H1 (cell line): ENCODE measurements at regions not wholly inside any gene's neighbourhood (a gene's known extent, or its start where the extent isn't known, plus 50 kb on each side); places are given as distances from the start of the nearest gene placed in this dataset.

ENCODE experiments used
- CTCF ChIA-PET: fragments of 300-600 bp; sonication (Branson Sonifier 250); formaldehyde crosslinking; loops from one replicate; lab custom pipeline; 2021; ENCODE audit not compliant: partially characterized antibody; lab: Charles Lee
- POLR2A ChIA-PET: fragments of 300-600 bp; sonication (Branson Sonifier 250); formaldehyde crosslinking; loops from one replicate; lab custom pipeline; 2021; ENCODE audit warnings: inconsistent platforms; ENCODE audit not compliant: partially characterized antibody; lab: Charles Lee
- DNase-seq, 2 experiments: peaks; one replicate each; pipeline versions ENCODE4 v3.0.0 to v3.0.0-alpha.2; 2010 to 2022; ENCODE audit warnings: low spot score in 2 of 2, low read depth in 1 of 2, mixed read lengths in 1 of 2
- FAIRE-seq: peaks from 2 replicates; lab custom pipeline; 2011; peaks lifted over from hg19 to GRCh38; lab: Jason Lieb, UNC
- H2AFZ ChIP-seq: 2 replicates; pipeline ENCODE4 v1.8.1; 2012; ENCODE audit warnings: low read length, inconsistent platforms
- H2AK5ac ChIP-seq: 2 replicates; pipeline ENCODE4 v1.6.1; 2013; ENCODE audit warnings: low read depth, low read length
- H2BK120ac ChIP-seq: replicated peaks from 2 replicates; pipeline ENCODE3; 2013; ENCODE audit warnings: low read depth, low read length, inconsistent platforms
- H2BK12ac ChIP-seq: 2 replicates; pipeline ENCODE4 v1.6.1; 2013; ENCODE audit warnings: low read depth, low read length
- H2BK15ac ChIP-seq: 2 replicates; pipeline ENCODE4 v1.6.1; 2013; ENCODE audit warnings: low read length
- H2BK20ac ChIP-seq: 2 replicates; pipeline ENCODE4 v1.6.1; 2013; ENCODE audit warnings: low read length
- H2BK5ac ChIP-seq: 2 replicates; pipeline ENCODE4 v1.6.1; 2013; ENCODE audit warnings: low read depth, low read length
- H3K14ac ChIP-seq: 2 replicates; pipeline ENCODE4 v1.6.1; 2013; ENCODE audit warnings: inconsistent platforms; ENCODE audit not compliant: insufficient read length
- H3K18ac ChIP-seq: 2 replicates; pipeline ENCODE4 v1.6.1; 2013; ENCODE audit warnings: low read length; ENCODE audit errors: extremely low read depth
- H3K23ac ChIP-seq: 2 replicates; pipeline ENCODE4 v1.6.1; 2013; ENCODE audit warnings: inconsistent platforms; ENCODE audit not compliant: insufficient read length
- H3K23me2 ChIP-seq: 2 replicates; pipeline ENCODE4 v1.6.1; 2013; ENCODE audit warnings: low read depth, low read length
- H3K27ac ChIP-seq: 2 replicates; pipeline ENCODE4 v1.6.1; 2011; ENCODE audit warnings: low read depth, low read length, inconsistent platforms
- H3K27me3 ChIP-seq, 4 experiments: replicated peaks in 1 of 4; 1 replicate in 1 of 4; 2 replicates in 3 of 4; pipeline versions ENCODE4 v1.6.1 to v1.8.1; 2011 to 2013; ENCODE audit warnings: low read length in 3 of 4, mild to moderate bottlenecking in 3 of 4, inconsistent platforms in 2 of 4, mixed read lengths in 2 of 4, moderate library complexity in 1 of 4; ENCODE audit not compliant: control insufficient read depth in 3 of 4, insufficient read depth in 3 of 4; ENCODE audit errors: extremely low read depth in 1 of 4
- H3K36me3 ChIP-seq, 4 experiments: 2 replicates each; pipeline versions ENCODE4 v1.6.1 to v1.8.1; 2011 to 2013; ENCODE audit warnings: mild to moderate bottlenecking in 4 of 4, low read length in 3 of 4, moderate library complexity in 2 of 4, control low read depth in 1 of 4, inconsistent platforms in 1 of 4; ENCODE audit not compliant: insufficient read depth in 4 of 4, control insufficient read depth in 2 of 4
- H3K4ac ChIP-seq: replicated peaks from 2 replicates; pipeline ENCODE3; 2013; ENCODE audit warnings: low read length, low read depth, mixed read lengths, inconsistent platforms; ENCODE audit not compliant: insufficient read length
- H3K4me1 ChIP-seq, 4 experiments: replicated peaks in 1 of 4; 1 replicate in 1 of 4; 2 replicates in 3 of 4; pipeline versions ENCODE4 v1.6.1 to v1.8.1; 2011 to 2013; ENCODE audit warnings: low read length in 3 of 4, inconsistent platforms in 2 of 4, mixed read lengths in 1 of 4; ENCODE audit not compliant: insufficient read depth in 4 of 4, control insufficient read depth in 3 of 4
- H3K4me2 ChIP-seq, 2 experiments: 2 replicates each; pipeline versions ENCODE4 v1.6.1 to v1.8.1; 2011 to 2013; ENCODE audit warnings: low read depth in 2 of 2, low read length in 2 of 2, control low read depth in 1 of 2, inconsistent platforms in 1 of 2, mild to moderate bottlenecking in 1 of 2; ENCODE audit not compliant: insufficient read depth in 1 of 2
- H3K4me3 ChIP-seq, 4 experiments: fragments of 200-600, 300-600 bp in 1 of 4; sonication (generic), shearing (Covaris generic), sonication (Bioruptor Twin) in 1 of 4; 2 replicates each; pipeline versions ENCODE4 v1.5.1 to v1.8.1; 2011 to 2016; ENCODE audit warnings: low read length in 4 of 4, low read depth in 3 of 4, control low read depth in 2 of 4, inconsistent platforms in 2 of 4, mild to moderate bottlenecking in 2 of 4, mixed read lengths in 1 of 4, moderate library complexity in 1 of 4; ENCODE audit not compliant: insufficient read depth in 2 of 4; ENCODE audit errors: extremely low read depth in 1 of 4
- H3K56ac ChIP-seq: replicated peaks from 2 replicates; pipeline ENCODE3; 2013; ENCODE audit warnings: low read depth, mild to moderate bottlenecking, mixed read lengths, low read length, inconsistent platforms; ENCODE audit not compliant: insufficient read length
- H3K79me1 ChIP-seq: 2 replicates; pipeline ENCODE4 v1.6.1; 2013; ENCODE audit warnings: low read depth, low read length, control low read depth
- H3K79me2 ChIP-seq, 2 experiments: 2 replicates each; pipeline versions ENCODE4 v1.6.1 to v1.8.1; 2012 to 2013; ENCODE audit warnings: low read length in 2 of 2, mild to moderate bottlenecking in 2 of 2, inconsistent platforms in 1 of 2; ENCODE audit not compliant: insufficient read depth in 2 of 2, control insufficient read depth in 1 of 2
- H3K9ac ChIP-seq, 4 experiments: replicated peaks in 1 of 4; 1 replicate in 1 of 4; 2 replicates in 3 of 4; pipeline versions ENCODE4 v1.6.1 to v1.8.1; 2011 to 2013; ENCODE audit warnings: low read depth in 3 of 4, low read length in 3 of 4, control low read depth in 2 of 4, mild to moderate bottlenecking in 2 of 4, moderate library complexity in 2 of 4, inconsistent platforms in 1 of 4; ENCODE audit errors: extremely low read depth in 1 of 4
- H3K9me3 ChIP-seq, 2 experiments: 2 replicates each; pipeline versions ENCODE4 v1.6.1 to v1.8.1; 2012 to 2013; ENCODE audit warnings: mild to moderate bottlenecking in 2 of 2, moderate library complexity in 2 of 2, control low read depth in 1 of 2, inconsistent platforms in 1 of 2, low read depth in 1 of 2, low read length in 1 of 2, mixed read lengths in 1 of 2; ENCODE audit not compliant: insufficient read depth in 2 of 2
- H4K20me1 ChIP-seq, 2 experiments: replicated peaks in 1 of 2; 2 replicates each; pipeline versions ENCODE3 to v1.8.1; 2011 to 2013; ENCODE audit warnings: inconsistent platforms in 2 of 2, low read length in 2 of 2, mild to moderate bottlenecking in 1 of 2; ENCODE audit not compliant: insufficient read depth in 2 of 2, control insufficient read depth in 1 of 2
- H4K5ac ChIP-seq: 2 replicates; pipeline ENCODE4 v1.6.1; 2013; ENCODE audit warnings: low read length, low read depth, mixed read lengths, inconsistent platforms; ENCODE audit not compliant: insufficient read length
- H4K8ac ChIP-seq: 2 replicates; pipeline ENCODE4 v1.8.0; 2013; ENCODE audit warnings: mild to moderate bottlenecking, moderate library complexity, low read length, inconsistent platforms; ENCODE audit not compliant: insufficient read depth; ENCODE audit errors: extremely low read depth
- H4K91ac ChIP-seq: replicated peaks from 2 replicates; pipeline ENCODE3; 2013; ENCODE audit warnings: low read length, mixed read lengths, inconsistent platforms; ENCODE audit not compliant: insufficient read length
- BACH1 ChIP-seq: IDR thresholded peaks from 2 replicates; pipeline ENCODE4 v1.6.1; 2012; ENCODE audit warnings: low read length, improper control_type of control experiment
- CHD1 ChIP-seq: IDR thresholded peaks from 2 replicates; pipeline ENCODE4 v1.6.1; 2012; ENCODE audit warnings: low read depth, low read length, improper control_type of control experiment
- CTBP2 ChIP-seq: IDR thresholded peaks from 2 replicates; pipeline ENCODE4 v1.7.0; 2011; ENCODE audit warnings: borderline replicate concordance, mild to moderate bottlenecking, moderate library complexity, mixed read lengths, low read length; ENCODE audit not compliant: insufficient read depth, insufficient read length
- GTF2F1 ChIP-seq: IDR thresholded peaks from 2 replicates; pipeline ENCODE4 v1.6.1; 2012; ENCODE audit warnings: low read depth, low read length, improper control_type of control experiment, borderline replicate concordance
- JUND ChIP-seq: IDR thresholded peaks from 2 replicates; pipeline ENCODE4 v1.6.1; 2011; ENCODE audit warnings: mild to moderate bottlenecking, improper control_type of control experiment, low read length
- NRF1 ChIP-seq: IDR thresholded peaks from 2 replicates; pipeline ENCODE4 v1.6.1; 2011; ENCODE audit warnings: mild to moderate bottlenecking, low read depth, low read length, improper control_type of control experiment
- PHF8 ChIP-seq: fragments of 200-600 bp; sonication (generic); conservative IDR thresholded peaks from 2 replicates; pipeline ENCODE4 v1.7.1; 2012; ENCODE audit warnings: low read depth, mild to moderate bottlenecking, inconsistent platforms, low read length, moderate library complexity
- POLR2A ChIP-seq, 2 experiments: IDR thresholded peaks; 1 replicate in 1 of 2; 2 replicates in 1 of 2; pipeline ENCODE4 v1.6.1; 2011; ENCODE audit warnings: low read depth in 2 of 2, low read length in 2 of 2, mild to moderate bottlenecking in 2 of 2; ENCODE audit errors: control extremely low read depth in 1 of 2
- POU5F1 ChIP-seq: IDR thresholded peaks from 2 replicates; pipeline ENCODE4 v1.6.1; 2011; ENCODE audit warnings: low read depth, mild to moderate bottlenecking, low read length, moderate library complexity
- RAD21 ChIP-seq, 2 experiments: IDR thresholded peaks in 1 of 2; conservative IDR thresholded peaks in 1 of 2; 2 replicates each; pipeline ENCODE4 v1.6.1; 2011; ENCODE audit warnings: low read depth in 2 of 2, low read length in 2 of 2, improper control_type of control experiment in 1 of 2, inconsistent platforms in 1 of 2, mild to moderate bottlenecking in 1 of 2, moderate library complexity in 1 of 2
- RBBP5 ChIP-seq: IDR thresholded peaks from 2 replicates; pipeline ENCODE4 v1.7.1; 2012; ENCODE audit warnings: low read depth, mild to moderate bottlenecking, inconsistent platforms, low read length, moderate library complexity, borderline replicate concordance
- SIN3A ChIP-seq, 2 experiments: IDR thresholded peaks in 1 of 2; conservative IDR thresholded peaks in 1 of 2; 2 replicates each; pipeline ENCODE4 v1.6.1; 2011 to 2012; ENCODE audit warnings: low read length in 2 of 2, improper control_type of control experiment in 1 of 2, low read depth in 1 of 2, mild to moderate bottlenecking in 1 of 2
- SIRT6 ChIP-seq: IDR thresholded peaks from one replicate; pipeline ENCODE4 v1.7.1; 2012; ENCODE audit warnings: low read length, inconsistent platforms
- SIX5 ChIP-seq: IDR thresholded peaks from 2 replicates; pipeline ENCODE4 v1.6.1; 2011; ENCODE audit warnings: mild to moderate bottlenecking, low read depth, low read length
- SUZ12 ChIP-seq: fragments of 200-600 bp; sonication (generic); IDR thresholded peaks from 2 replicates; pipeline ENCODE4 v1.6.1; 2012; ENCODE audit warnings: mild to moderate bottlenecking, inconsistent platforms, low read length, moderate library complexity, mixed read lengths
- TCF12 ChIP-seq: IDR thresholded peaks from 2 replicates; pipeline ENCODE4 v1.6.1; 2011; ENCODE audit warnings: low read depth, mild to moderate bottlenecking, low read length
- YY1 ChIP-seq: IDR thresholded peaks from 2 replicates; pipeline ENCODE4 v1.6.1; 2011; ENCODE audit warnings: low read depth, mild to moderate bottlenecking, low read length

DNA sequence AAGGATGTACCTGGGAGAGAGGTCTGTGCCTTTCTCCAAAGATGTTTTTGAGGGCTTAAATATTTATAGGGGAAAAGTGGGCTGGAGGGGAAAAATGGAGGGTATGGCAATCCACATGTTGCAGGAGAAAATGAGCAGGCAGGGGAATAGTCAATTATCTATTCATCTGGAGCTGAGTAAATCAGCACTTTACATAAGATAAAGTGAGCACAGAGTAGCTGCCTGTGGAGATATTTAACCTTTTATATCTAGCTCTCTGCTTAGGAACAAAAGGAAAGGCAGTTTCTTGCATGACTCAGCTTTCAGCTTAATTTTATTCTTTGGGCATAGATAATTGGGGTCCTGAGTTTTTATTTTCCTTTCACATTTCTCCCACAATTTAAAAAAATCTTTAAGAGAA is 93.6 kb upstream of the NPY2R start:
- Histone ChIP-seq H3K9ac (no peak overlapping the region), H3K9me3 (peaks cover 11 to 18% of the 10 kb centered on the region in 2 experiments), H2BK20ac (no peak overlapping the region), H3K4me2 (no peak overlapping the region), H2BK15ac (no peak overlapping the region), H3K36me3 (peaks cover 0 to 3% (median 1%) of the 10 kb centered on the region in 4 experiments; a peak in 2 of 8 replicates), H4K20me1 (no peaks in the 10 kb centered on the region), H2BK5ac (no peak overlapping the region), H2BK120ac (no peak overlapping the region), H4K8ac (no peak overlapping the region), H3K14ac (no peak overlapping the region), H2AK5ac (no peak overlapping the region), H3K27ac (no peak overlapping the region), H2BK12ac (no peak overlapping the region), H3K56ac (no peak overlapping the region), H2AFZ (no peak overlapping the region), H3K79me1 (no peaks in the 10 kb centered on the region), H3K27me3 (no peaks in the 10 kb centered on the region), H3K4ac (no peak overlapping the region), H3K4me1 (no peaks in the 10 kb centered on the region), H3K23me2 (no peaks in the 10 kb centered on the region), H3K4me3 (no peak overlapping the region), H4K91ac (no peak overlapping the region), H3K79me2 (no peaks in the 10 kb centered on the region), H3K23ac (no peak overlapping the region), H4K5ac (no peak overlapping the region), H3K18ac (no peak overlapping the region)
- FAIRE-seq: no peak
- POLR2A ChIA-PET: no interaction called here
- CTCF ChIA-PET: no interaction called here
- DNase-seq: no peak
- TF ChIP-seq SIN3A (conservative IDR thresholded peaks at IDR 0.05 in 1 of 2, IDR thresholded peaks at IDR 0.05 in 1 of 2; ENCODE audit: low read depth in 1 of 2, low read length in 2 of 2): no peak
- no peak for TF ChIP-seq RBBP5
- no peak for TF ChIP-seq CTBP2
- TF ChIP-seq RAD21 (IDR thresholded peaks at IDR 0.05 in 1 of 2, conservative IDR thresholded peaks at IDR 0.05 in 1 of 2; ENCODE audit: low read depth in 2 of 2, low read length in 2 of 2): no peak
- TF ChIP-seq TCF12: no peak
- no peak for TF ChIP-seq YY1
- TF ChIP-seq GTF2F1: no peak
- no peak for TF ChIP-seq PHF8
- TF ChIP-seq CHD1: no peak
- TF ChIP-seq BACH1: no peak
- TF ChIP-seq POLR2A (IDR thresholded peaks at IDR 0.05; ENCODE audit: control extremely low read depth in 1 of 2, low read depth in 2 of 2, low read length in 2 of 2): no peak
- no peak for TF ChIP-seq SUZ12
- no peak for TF ChIP-seq JUND
- no peak for TF ChIP-seq SIX5
- no peak for TF ChIP-seq NRF1
- no peak for TF ChIP-seq POU5F1
- no peak for TF ChIP-seq SIRT6
